BJ (cell line): ENCODE measurements at regions not wholly inside any gene's neighbourhood (a gene's known extent, or its start where the extent isn't known, plus 50 kb on each side); places are given as distances from the start of the nearest gene placed in this dataset.

Experiments
- CTCF ChIA-PET: fragments of 350-600 bp; formaldehyde crosslinking; extraction: SDS; loops from one replicate; lab custom pipeline; 2021; ENCODE audit warnings: antibody characterized with exemption, inconsistent platforms; lab: Yijun Ruan, JAX
- POLR2A ChIA-PET: fragments of 300-600 bp; sonication (Branson Sonifier 250); formaldehyde crosslinking; extraction: SDS; loops from one replicate; lab custom pipeline; 2021; ENCODE audit warnings: antibody characterized with exemption; lab: Charles Lee
- DNase-seq: peaks from one replicate; pipeline ENCODE4 v3.0.0-alpha.2; 2011; ENCODE audit warnings: low read depth
- H3K27me3 ChIP-seq: 2 replicates; pipeline ENCODE4 v1.6.0; 2011; ENCODE audit warnings: low read length; ENCODE audit not compliant: control insufficient read depth, insufficient read depth
- H3K36me3 ChIP-seq: 2 replicates; pipeline ENCODE4 v1.5.1; 2011; ENCODE audit warnings: low read length; ENCODE audit not compliant: control insufficient read depth, insufficient read depth
- H3K4me3 ChIP-seq: 2 replicates; pipeline ENCODE4 v1.5.1; 2011; ENCODE audit warnings: low read depth, mild to moderate bottlenecking, control low read depth, low read length
- CTCF ChIP-seq: IDR thresholded peaks from 2 replicates; pipeline ENCODE4 v1.5.1; 2011; ENCODE audit warnings: low read depth, mild to moderate bottlenecking, control low read depth, inconsistent platforms, low read length, moderate library complexity; ENCODE audit not compliant: insufficient read depth

- Histone ChIP-seq H3K27me3 (no peaks in the 10 kb centered on the region; the same call in 1 of the 2 replicates), H3K4me3 (no peak overlapping the region), H3K36me3 (no peaks in the 10 kb centered on the region)
- no peak for DNase-seq
- ChIA-PET POLR2A (no interaction called here), CTCF (no interaction called here)
- TF ChIP-seq CTCF, result no peak
Observed at GRCh38 chr6:166736634-166737033, 109.6 kb upstream of the RPS6KA2 start.

GRCh38 chr6:166733900-166734299 lies 106.8 kb upstream of the RPS6KA2 start:
- Histone ChIP-seq H3K27me3 (no peaks in the 10 kb centered on the region; the same call in 1 of the 2 replicates), H3K36me3 (no peaks in the 10 kb centered on the region), H3K4me3 (no peak overlapping the region)
- TF ChIP-seq CTCF, result no peak
- ChIA-PET CTCF (no interaction called here), POLR2A (no interaction called here)
- DNase-seq, result no peak

- TF ChIP-seq CTCF, result no peak
- no peak overlapping the region for H3K4me3 ChIP-seq
- H3K36me3 ChIP-seq, result no peaks in the 10 kb centered on the region
- POLR2A ChIA-PET, result no interaction called here
- CTCF ChIA-PET, result no interaction called here
- DNase-seq, result no peak
- no peaks in the 10 kb centered on the region; the same call in 1 of the 2 replicates for H3K27me3 ChIP-seq
Observed at GRCh38 chr6:166729658-166730057, 102.6 kb upstream of the RPS6KA2 start.

GRCh38 chr6:166728884-166729530 lies 102.0 kb upstream of the RPS6KA2 start:
- DNase-seq, result no peak
- ChIA-PET CTCF (no interaction called here), POLR2A (no interaction called here)
- H3K4me3 ChIP-seq, result no peak overlapping the region
- no peaks in the 10 kb centered on the region for H3K36me3 ChIP-seq
- no peak for TF ChIP-seq CTCF
- no peaks in the 10 kb centered on the region; the same call in 1 of the 2 replicates for H3K27me3 ChIP-seq

GRCh38 chr6:166726201-166726600 lies 99.2 kb upstream of the RPS6KA2 start:
- POLR2A ChIA-PET, result no interaction called here
- DNase-seq, result no peak
- no peaks in the 10 kb centered on the region for H3K27me3 ChIP-seq
- TF ChIP-seq CTCF, result no peak
- H3K4me3 ChIP-seq, result no peak overlapping the region
- CTCF ChIA-PET, result no interaction called here
- no peaks in the 10 kb centered on the region for H3K36me3 ChIP-seq
